Gastrocnemius medialis (tissue), 4 donors: ENCODE measurements at regions not wholly inside any gene's neighbourhood (a gene's known extent, or its start where the extent isn't known, plus 50 kb on each side); places are given as distances from the start of the nearest gene placed in this dataset.

Source experiments
- POLR2A ChIP-seq, 2 donors: fragments of 450-650 bp; IDR thresholded peaks; one replicate each; pipeline ENCODE4 v1.6.1; 2017; ENCODE audit warnings: antibody characterized with exemption in 2 of 2, mild to moderate bottlenecking in 2 of 2, moderate library complexity in 2 of 2
- TF ChIP-seq, protein P1 (sequence below), 5 experiments: fragments of 450-650 bp in 3 of 5; fragments of 200-600 bp in 2 of 5; sonication (generic) in 2 of 5; IDR thresholded peaks in 4 of 5; conservative IDR thresholded peaks in 1 of 5; 1 replicate in 4 of 5; 2 replicates in 1 of 5; pipeline ENCODE4 v1.5.1; 2016 to 2019; ENCODE audit warnings: antibody characterized with exemption in 5 of 5, mild to moderate bottlenecking in 3 of 5, moderate library complexity in 3 of 5

- TF ChIP-seq, protein P1, sequence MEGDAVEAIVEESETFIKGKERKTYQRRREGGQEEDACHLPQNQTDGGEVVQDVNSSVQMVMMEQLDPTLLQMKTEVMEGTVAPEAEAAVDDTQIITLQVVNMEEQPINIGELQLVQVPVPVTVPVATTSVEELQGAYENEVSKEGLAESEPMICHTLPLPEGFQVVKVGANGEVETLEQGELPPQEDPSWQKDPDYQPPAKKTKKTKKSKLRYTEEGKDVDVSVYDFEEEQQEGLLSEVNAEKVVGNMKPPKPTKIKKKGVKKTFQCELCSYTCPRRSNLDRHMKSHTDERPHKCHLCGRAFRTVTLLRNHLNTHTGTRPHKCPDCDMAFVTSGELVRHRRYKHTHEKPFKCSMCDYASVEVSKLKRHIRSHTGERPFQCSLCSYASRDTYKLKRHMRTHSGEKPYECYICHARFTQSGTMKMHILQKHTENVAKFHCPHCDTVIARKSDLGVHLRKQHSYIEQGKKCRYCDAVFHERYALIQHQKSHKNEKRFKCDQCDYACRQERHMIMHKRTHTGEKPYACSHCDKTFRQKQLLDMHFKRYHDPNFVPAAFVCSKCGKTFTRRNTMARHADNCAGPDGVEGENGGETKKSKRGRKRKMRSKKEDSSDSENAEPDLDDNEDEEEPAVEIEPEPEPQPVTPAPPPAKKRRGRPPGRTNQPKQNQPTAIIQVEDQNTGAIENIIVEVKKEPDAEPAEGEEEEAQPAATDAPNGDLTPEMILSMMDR (IDR thresholded peaks at IDR 0.05 in 4 of 5, conservative IDR thresholded peaks at IDR 0.05 in 1 of 5): no peak
- TF ChIP-seq POLR2A (IDR thresholded peaks at IDR 0.05): no peak
These were observed 176.7 kb downstream of the MED10 start for GRCh38 chr5:6201631-6202030.
